ENCODE measurements at regions not wholly inside any gene's neighbourhood (a gene's known extent, or its start where the extent isn't known, plus 50 kb on each side); places are given as distances from the start of the nearest gene placed in this dataset.

- no peak for TF ChIP-seq EZH2 (IDR thresholded peaks at IDR 0.05; ENCODE audit: borderline replicate concordance, insufficient read depth, low read length, poor library complexity, severe bottlenecking)
- TF ChIP-seq MXI1 (conservative IDR thresholded peaks at IDR 0.05; ENCODE audit: poor library complexity, severe bottlenecking): no peak
- TF ChIP-seq RAD21 (conservative IDR thresholded peaks at IDR 0.05): no peak
- no peak for TF ChIP-seq POLR2AphosphoS5 (IDR thresholded peaks at IDR 0.05)
- TF ChIP-seq SMC3 (conservative IDR thresholded peaks at IDR 0.05; ENCODE audit: poor library complexity): no peak
- TF ChIP-seq EP300 (conservative IDR thresholded peaks at IDR 0.05; ENCODE audit: poor library complexity, severe bottlenecking): no peak
- TF ChIP-seq REST (IDR thresholded peaks at IDR 0.05; ENCODE audit: borderline replicate concordance): no peak
- TF ChIP-seq TAF1 (IDR thresholded peaks at IDR 0.05; ENCODE audit: low read depth): no peak
- no peak for TF ChIP-seq CTCF (IDR thresholded peaks at IDR 0.05; ENCODE audit: poor library complexity, severe bottlenecking)
- Histone ChIP-seq H3K4me2 (ENCODE audit: low read length) (no peak overlapping the region), H3K27me3 (ENCODE audit: insufficient read depth, low read depth, low read length) (no peaks in the 10 kb centered on the region), H3K36me3 (ENCODE audit: insufficient read depth, low read length) (no peaks in the 10 kb centered on the region), H3K27ac (ENCODE audit: low read length) (no peak overlapping the region), H3K9ac (ENCODE audit: low read length) (no peak overlapping the region), H2AFZ (ENCODE audit: low read depth, low read length) (no peak overlapping the region), H3K79me2 (replicated peaks; ENCODE audit: insufficient read depth, low read length) (no peaks in the 10 kb centered on the region), H3K9me2 (ENCODE audit: insufficient read depth, low read length) (no peaks in the 10 kb centered on the region), H4K20me1 (ENCODE audit: insufficient read depth) (no peaks in the 10 kb centered on the region), H3F3A (ENCODE audit: insufficient read depth, low read length, poor library complexity, severe bottlenecking) (no peaks in the 10 kb centered on the region), H3K9me3 (ENCODE audit: low read length) (no peaks in the 10 kb centered on the region), H3K4me3 (ENCODE audit: low read length) (no peak overlapping the region)
Observed at GRCh38 chr11:129322941-129323340, 52.7 kb upstream of the BARX2 start.

- Histone ChIP-seq H3K4me3 (ENCODE audit: low read length) (no peak overlapping the region), H3K4me2 (ENCODE audit: low read length) (no peak overlapping the region), H4K20me1 (ENCODE audit: insufficient read depth) (no peaks in the 10 kb centered on the region), H3K9me3 (ENCODE audit: low read length) (no peaks in the 10 kb centered on the region), H3K79me2 (replicated peaks; ENCODE audit: insufficient read depth, low read length) (no peaks in the 10 kb centered on the region), H3K27ac (ENCODE audit: low read length) (no peak overlapping the region), H3K9ac (ENCODE audit: low read length) (no peak overlapping the region), H2AFZ (ENCODE audit: low read depth, low read length) (no peak overlapping the region), H3F3A (ENCODE audit: insufficient read depth, low read length, poor library complexity, severe bottlenecking) (no peaks in the 10 kb centered on the region), H3K36me3 (ENCODE audit: insufficient read depth, low read length) (no peaks in the 10 kb centered on the region), H3K9me2 (ENCODE audit: insufficient read depth, low read length) (no peaks in the 10 kb centered on the region), H3K27me3 (ENCODE audit: insufficient read depth, low read depth, low read length) (no peaks in the 10 kb centered on the region)
- TF ChIP-seq EZH2 (IDR thresholded peaks at IDR 0.05; ENCODE audit: borderline replicate concordance, insufficient read depth, low read length, poor library complexity, severe bottlenecking): no peak
- no peak for TF ChIP-seq TAF1 (IDR thresholded peaks at IDR 0.05; ENCODE audit: low read depth)
- no peak for TF ChIP-seq REST (IDR thresholded peaks at IDR 0.05; ENCODE audit: borderline replicate concordance)
- TF ChIP-seq EP300 (conservative IDR thresholded peaks at IDR 0.05; ENCODE audit: poor library complexity, severe bottlenecking): no peak
- no peak for TF ChIP-seq POLR2AphosphoS5 (IDR thresholded peaks at IDR 0.05)
- TF ChIP-seq CTCF (IDR thresholded peaks at IDR 0.05; ENCODE audit: poor library complexity, severe bottlenecking): no peak
- no peak for TF ChIP-seq MXI1 (conservative IDR thresholded peaks at IDR 0.05; ENCODE audit: poor library complexity, severe bottlenecking)
- no peak for TF ChIP-seq SMC3 (conservative IDR thresholded peaks at IDR 0.05; ENCODE audit: poor library complexity)
- no peak for TF ChIP-seq RAD21 (conservative IDR thresholded peaks at IDR 0.05)
Observed at GRCh38 chr11:129321076-129321475, 54.6 kb upstream of the BARX2 start.

Data from neural cell (in vitro differentiated cells).